Activated CD4-positive, alpha-beta T cell treated with anti-CD3 and anti-CD28 coated beads, Interleukin-2, amount 50 U/mL, for 48 hours (primary cell): ENCODE measurements at regions not wholly inside any gene's neighbourhood (a gene's known extent, or its start where the extent isn't known, plus 50 kb on each side); places are given as distances from the start of the nearest gene placed in this dataset.

Source experiments
- DNase-seq, 2 experiments: peaks; one replicate each; pipeline ENCODE4 v3.0.0-alpha.2; 2020

DNA sequence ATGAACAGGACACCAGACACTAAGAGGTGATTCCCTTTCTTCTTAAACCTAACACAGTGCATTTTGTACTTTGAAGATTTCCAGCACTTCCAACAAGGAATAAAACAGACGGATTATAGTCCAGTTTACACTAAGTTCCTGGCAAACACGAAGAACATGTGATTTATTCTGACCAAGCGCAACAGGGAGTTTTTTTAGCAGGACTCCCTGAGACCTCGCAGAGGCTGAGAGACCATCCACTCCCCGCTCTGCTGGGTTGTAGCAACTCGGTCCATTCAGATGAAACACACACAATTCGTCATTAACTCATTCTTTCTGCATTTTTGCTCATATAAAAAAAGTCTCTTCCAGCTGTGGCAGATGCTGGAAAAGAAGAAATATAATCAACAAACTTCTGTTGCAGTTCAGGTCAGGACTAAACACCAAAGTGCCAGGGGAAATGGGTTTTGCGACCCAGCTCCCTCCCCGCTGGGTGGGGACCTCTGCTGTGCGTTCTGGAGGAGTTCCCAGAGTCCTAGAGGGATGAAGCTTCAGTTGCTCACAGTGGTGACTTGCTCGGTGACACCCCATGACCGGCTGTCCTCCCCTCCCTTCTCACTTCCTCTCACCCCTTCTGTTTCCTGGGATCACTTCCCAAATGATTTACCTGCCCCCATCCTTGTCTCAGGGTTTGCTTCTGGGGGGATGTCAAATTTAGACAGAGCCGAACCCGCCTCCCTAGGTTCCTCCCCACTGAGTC lies 52.5 kb downstream of the KCNF1 start:
- DNase-seq, result no peak

DNA sequence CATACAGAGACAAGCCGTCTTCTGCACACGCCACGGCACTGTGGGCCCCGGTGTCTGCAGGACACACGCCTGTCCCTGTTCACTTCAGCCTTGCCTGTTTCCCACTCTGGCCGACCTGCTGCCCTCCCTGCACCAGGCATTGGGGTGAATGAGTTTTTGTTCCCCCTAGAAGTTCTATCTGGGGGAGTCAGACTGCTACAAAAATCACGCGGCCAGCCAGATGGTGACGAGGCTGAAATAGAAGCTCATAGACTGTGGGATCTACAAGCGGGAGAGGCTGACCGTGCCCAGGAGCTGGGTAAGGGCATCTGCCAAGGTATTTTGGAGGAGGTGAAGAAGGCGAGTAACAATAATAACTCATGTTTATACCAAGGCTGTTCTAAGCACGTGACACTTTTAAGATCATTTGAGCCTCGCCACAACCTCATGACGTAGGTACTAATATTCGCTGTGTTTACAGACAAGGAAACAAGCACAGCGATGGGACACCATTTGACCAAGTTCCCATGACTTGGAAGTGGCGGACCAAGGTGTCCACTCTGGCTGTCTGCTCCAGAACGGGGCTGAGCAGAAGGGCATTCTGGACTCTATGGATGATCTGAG lies 53.6 kb downstream of the KCNF1 start:
- no peak for DNase-seq

DNA sequence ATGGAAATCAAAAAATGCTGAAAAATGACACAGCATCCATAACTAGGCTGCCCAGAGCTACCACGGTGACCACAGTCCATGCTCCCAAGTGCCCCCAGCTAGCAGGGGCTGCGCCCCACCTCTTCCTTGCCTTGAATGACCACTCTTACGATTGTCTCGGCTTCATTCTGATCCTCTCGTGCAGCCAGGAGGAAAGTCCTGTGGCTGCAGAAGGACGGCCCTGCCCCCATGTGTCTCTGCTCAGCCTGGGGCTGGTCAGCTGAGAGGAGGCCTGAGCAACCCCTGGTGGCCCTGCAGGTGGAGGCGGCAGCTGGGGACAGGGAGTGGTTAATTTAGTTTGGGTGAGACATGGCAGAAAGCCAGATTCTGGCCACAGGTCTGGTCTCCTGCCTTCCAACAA lies 54.3 kb downstream of the KCNF1 start:
- no peak for DNase-seq

DNA sequence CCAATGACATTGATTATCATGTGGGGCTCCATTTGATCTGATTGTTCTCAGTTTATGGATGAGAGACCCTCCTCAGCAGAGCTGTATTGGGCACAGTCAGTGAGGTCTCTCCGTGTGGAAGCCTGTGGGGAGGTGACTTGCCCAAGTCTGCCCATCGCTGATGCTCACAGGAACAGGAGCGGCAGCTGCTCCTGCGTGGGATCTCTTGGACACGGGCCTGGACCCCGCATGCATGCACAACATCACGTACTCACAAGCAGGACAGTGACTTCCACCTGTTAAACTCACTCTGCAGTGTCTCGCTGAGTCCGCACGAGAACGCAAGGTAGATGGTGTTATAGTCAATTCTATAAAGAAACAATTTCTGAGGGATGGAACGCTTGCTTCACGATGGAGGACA lies 55.0 kb downstream of the KCNF1 start:
- no peak for DNase-seq

DNA sequence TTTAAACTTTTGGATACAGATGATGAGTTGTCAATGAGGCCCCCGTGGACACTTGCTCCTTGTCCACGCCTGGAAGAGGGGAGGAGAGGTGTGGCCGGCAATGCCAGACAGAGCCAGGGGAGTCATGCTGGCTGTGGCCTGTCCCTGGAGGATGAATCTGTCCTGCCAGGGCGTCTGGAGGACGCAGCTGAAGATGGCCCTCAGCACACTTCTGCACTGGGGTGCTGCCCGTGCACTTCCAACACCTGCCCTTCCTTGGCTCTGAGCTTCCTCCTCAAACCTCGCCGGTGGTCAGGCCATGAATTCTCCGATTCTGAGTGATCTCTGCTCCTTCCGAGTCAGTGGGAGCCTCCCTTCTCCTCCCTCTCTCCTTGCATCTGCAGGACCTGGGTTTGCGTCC lies 56.4 kb downstream of the KCNF1 start:
- no peak for DNase-seq

DNA sequence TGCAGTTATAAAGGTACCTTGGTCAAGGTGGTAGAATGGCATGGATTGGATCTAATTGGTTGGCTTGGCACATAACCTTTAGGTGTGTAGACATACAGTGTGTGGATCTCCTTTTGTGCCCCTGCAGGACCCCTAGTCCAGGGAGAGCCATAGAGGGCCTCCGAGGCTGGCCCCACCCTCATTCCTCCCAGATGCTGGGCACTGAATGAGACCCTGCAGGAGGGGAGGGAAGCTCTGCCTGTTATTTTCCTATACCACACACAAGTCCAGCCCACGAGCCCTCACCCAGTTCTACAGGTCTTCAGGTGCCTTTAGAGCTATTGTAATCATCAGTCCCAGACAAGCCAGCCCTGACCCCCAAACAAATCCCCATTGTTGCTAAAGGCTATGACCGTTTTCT lies 58.9 kb downstream of the KCNF1 start:
- DNase-seq, result no peak

DNA sequence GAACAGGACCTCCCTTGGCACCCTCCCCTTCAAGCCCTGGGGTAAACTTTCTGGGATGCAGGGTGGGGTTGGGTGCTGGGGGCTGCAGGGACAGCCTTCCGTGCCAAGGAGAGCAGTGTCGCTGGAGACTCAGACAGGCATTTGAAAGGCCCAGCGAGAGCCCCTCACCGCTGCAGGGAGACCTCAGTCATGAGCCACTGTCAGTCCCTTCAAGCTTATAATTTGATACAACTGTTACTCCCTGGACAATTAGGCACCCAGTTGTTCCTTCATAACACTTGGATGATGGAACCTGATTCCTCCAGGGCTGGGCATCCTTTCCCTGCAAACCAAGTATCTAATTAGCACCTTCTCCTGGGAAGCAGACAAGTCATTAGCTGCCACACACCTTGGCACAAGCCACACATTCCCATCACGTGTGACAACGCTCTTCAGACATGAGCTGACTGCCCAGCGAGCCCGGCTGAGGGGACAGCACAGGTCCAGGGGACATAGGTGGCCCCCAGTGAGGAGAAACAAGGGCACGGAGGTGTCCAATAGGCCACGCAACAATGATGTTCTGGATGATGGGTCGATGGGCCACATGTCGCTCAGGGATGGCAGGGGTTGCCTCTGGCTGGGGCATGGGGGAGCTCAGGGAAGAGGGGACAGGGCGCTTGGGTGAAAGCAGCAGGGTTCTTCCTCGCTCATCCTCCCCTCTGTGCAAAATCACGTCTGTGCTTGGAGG lies 59.6 kb downstream of the KCNF1 start:
- DNase-seq, result no peak

DNA sequence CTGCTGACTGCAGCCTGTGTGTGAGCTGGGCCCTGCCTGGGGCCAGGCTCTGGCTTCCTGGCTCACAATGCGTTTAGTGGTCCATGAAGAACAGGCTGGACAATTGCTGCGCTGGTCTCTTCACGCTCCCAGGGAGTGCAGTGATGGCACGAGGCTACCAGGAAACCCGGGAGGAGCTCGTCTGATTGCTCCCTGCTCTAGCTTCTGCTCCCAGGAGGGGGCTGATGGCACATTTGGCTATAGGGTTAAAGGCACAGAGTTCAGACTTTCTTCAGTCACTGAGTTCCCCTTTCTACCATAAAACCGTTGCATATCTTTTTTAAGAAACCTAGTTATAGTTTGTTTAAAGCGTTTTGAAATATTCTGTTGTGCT lies 60.1 kb downstream of the KCNF1 start:
- DNase-seq, result no peak

DNA sequence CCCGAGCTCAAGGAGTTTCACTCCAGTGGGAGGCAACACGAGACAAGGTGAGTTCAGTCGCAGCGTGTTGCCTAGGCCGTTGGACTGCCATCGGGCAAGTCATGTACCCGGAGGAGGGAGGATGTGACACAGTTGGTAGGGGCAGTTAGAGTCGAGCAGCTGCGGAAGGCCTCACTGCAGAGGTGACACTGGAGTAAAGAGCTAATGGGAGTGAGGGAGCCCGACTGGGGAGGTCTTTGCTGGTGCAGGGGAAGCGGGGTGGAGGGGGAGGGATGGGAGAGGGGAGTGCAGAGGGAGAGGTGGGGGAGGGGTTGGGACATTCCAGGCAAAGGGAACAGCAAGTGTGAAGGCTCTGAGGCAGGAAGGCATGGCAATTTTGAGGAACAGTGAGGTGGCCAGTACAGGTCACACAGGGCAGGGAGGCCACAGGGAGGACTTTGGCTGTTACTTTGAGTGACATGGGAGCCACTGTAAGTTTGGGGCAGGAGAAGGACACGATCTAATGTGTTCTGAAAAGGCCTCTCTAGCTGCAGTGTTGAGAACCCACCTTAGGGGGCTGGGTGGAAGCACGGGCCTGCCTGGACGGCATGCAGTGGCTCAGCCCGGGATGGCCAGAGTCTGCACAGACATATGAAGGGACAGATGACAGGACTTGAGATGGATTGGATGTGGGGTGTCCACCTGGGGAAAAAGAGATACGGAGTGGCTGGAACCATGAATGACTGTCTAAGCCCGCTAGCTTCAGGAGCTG lies 61.1 kb downstream of the KCNF1 start:
- no peak for DNase-seq

DNA sequence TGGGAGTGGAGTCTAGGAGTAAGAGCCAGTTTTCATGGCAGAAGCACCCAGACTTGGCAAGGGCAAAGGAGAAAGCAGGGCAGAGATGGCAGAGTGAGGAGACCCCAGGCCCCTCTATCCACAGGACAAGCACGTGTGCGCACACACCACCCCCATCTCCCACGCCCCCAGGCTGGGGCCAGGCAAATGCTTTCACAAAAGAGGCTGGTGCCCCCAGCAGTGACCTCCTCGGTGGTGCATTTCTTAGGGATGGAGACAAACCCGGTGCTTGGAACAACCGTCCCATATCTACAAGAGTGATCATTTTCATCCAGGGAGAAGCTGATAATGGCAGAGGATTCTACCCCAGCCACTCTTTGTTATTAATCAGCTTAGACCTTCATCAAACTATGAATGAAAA lies 62.0 kb downstream of the KCNF1 start:
- no peak for DNase-seq

DNA sequence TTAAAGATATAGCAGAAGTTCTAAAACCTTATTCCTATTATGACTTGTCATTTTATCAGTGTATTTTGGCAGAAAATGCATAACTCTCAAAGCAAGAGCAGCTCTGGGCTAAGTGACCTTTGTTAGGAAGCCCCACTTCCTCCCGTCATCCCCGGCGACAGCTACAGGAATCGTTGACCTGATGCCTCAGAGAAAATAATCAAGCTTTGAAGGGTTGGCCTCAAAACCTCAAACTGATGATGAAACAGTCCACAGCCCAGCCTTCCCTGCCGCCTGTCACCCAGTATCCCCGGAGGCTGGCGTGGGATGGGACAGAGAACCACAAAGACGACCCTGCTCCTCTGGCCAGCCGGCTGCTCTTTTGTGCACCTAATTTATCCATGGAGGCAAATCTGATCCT lies 65.3 kb downstream of the KCNF1 start:
- DNase-seq, result no peak

DNA sequence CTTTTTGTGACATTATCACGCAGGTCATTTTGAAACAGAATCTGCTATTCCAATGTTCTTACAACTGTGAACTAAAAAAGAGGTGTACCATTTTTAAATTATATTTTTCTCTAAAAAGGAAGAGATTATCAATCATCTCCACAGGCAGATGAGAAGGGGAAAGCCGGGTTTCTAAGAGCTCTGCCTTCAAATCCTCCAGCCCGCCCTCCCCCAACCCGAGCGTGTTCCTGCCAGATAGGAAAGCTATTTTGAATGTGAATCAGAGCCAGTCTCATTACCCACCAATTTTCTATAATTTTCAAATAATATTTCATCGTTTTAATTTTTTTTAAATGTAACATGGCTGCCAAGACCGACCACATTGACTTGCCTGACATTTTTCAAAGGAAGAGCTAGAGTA lies 65.9 kb downstream of the KCNF1 start:
- no peak for DNase-seq

DNA sequence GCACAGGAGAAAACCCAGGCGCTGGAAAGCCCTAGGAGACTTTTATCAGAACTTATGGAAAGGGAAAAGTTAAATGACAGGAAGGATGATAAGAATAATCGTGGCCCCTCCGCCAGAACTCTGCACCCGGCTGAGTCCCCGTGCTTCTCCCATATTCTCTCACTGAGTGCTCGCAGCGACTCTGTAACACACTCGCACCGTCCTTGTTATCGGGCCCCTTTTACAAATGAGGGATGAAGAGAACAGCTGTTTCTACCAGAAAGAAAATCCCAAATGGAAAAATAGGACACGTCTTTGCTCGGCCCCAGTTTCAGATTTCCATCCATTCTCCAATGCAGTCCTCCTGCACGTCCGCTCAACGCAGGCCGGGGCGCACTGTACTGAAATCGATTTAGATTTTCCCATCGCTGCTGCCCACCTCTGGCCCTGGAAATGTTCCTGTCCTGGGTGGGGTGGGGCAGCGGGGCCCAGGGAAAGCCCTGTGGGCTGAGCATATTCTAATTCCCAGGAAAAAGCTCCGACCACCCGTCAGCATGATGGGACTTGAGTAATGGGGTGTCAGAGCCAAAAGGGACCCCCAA lies 66.4 kb downstream of the KCNF1 start:
- DNase-seq, result no peak

DNA sequence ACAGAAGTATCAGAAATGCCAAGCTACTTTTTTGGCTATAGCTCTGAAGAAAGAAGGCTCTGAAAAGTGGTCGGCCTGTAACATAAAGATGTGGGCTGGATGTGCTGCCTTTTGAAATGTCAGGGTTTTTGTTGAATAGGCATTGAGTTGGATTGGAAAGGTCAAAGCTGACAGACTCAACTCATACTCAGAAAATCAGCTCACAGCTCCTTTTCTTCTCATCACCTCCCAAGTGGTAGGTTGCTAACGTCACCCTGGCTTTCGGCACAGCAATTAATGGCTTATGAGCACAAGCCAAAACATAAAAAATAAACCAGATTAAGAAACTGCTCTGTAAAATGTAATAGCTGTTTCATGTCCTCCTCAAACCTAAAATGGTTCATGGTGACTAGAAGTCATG lies 68.3 kb downstream of the KCNF1 start:
- DNase-seq, result no peak

DNA sequence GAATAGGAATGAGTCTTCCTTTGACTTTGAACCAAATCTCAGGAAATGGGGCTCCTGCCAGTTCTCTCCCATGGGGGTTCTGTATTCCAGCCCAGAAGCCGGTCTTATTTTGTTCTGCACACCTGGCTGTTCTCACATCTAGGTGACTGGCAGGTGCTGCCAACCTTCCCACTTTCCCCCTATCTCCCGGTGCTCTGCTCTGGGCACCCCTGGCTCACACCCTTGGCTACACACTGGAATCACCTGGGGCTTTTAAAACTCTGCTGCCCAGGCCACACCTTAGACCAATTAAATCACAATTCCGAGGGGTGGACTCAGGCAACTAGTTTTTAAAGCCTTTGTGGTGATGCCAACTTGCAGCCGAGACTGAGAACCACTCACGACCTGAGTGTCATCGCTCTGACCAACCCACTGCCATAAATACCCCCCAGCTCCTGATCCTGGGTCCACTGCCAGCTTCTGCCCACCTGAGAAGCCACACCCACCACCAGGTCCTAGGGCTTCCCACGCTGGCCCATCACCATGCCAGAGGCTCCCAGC lies 69.2 kb downstream of the KCNF1 start:
- DNase-seq, result no peak

DNA sequence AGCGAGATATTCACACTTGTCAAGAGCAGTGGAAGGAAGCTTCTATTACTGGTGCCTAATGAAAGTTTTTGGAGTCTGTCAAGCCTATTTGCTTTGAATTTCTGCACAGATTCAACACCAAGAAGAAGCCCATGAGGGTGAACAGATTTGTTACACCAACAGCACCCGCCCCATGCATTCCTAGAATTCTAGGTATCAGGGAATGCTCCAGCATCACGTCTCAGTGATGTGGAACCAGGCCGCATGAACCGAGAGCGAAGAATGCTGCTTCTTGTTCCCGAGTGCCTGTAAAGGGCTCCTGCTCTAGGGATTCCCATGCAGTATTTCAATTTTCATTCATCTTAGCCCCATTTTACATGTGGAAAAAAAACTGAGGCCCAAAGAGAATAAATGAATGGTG lies 69.7 kb downstream of the KCNF1 start:
- no peak for DNase-seq

DNA sequence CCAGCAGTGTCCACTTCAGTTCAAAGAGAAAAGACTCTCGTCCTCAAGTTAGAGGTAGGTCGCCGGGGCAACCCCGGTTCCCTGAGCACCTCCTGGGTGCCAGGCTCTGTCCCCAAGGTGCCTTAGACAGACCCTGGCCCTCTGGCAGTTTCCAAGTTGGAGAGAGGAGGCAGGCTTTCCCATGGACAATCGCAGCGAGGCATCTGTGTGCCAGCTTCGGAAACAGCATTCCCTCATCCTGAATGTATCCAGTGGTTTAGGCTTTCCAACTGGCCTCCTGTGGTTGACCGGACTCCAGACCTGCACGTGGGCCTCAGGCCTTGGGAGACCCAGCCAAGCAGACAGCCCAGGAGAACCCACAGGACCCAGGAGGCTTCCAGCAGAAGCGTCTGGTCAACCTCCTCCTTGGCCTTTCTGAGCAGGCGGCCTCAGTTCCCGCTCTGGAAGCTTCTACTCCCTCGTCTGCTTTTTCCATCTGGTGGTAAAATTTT lies 70.3 kb downstream of the KCNF1 start:
- no peak for DNase-seq

DNA sequence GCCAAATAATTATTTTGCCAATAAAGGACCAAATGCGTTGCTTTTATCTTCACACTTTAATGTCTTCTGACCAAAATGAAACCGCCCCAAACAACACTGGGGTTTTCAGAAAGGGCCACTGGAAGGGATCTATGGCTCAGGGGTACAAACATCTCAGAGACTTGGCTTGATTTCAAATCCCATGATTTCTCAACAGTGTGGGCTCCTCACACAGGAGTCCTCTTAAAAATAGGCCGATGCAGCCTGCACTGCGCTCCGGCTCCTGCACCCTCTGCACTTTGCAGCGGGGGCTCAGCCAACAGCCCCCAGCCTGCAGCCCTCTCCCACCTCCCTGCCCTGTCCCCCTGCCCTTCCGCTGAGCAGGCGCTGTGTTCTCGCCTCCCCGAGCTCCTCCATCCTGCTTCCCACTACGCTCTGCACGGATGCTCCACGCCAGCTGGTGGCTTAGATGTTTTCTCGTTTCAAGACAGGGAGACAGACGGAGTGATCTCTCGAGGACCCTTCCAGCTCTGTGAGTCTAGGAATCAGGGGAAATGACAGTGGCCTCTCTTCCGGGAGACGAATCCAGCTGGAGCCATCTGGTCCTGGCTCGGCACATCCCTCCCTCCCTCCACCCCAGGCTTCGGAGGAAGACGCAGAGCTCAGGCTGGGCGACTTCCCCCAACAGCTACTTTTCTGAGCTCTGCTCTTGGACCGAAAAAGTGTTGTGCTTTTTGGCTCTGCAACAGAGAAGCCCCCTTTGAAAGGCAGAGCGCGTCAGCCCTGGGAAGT lies 71.4 kb downstream of the KCNF1 start:
- DNase-seq, result no peak

DNA sequence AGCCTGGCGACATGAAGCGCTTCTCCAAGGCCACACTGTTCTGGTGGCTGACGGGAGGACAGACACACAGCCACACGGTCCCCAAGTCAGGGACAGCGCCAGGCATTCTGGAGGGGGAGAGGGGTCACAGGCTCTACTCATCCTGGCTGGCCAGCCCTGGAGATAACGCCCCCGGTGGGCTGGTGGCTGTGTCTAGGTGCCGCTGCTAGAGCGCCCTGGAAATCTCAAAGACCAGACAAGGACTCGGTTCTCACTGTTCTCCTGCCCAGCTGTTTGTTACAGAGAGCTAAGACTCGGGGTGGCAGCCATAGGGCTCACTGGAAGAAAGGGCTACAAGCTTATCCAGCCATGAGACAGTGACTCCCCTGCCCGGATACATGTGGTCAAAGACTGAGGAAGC lies 72.0 kb downstream of the KCNF1 start:
- no peak for DNase-seq

DNA sequence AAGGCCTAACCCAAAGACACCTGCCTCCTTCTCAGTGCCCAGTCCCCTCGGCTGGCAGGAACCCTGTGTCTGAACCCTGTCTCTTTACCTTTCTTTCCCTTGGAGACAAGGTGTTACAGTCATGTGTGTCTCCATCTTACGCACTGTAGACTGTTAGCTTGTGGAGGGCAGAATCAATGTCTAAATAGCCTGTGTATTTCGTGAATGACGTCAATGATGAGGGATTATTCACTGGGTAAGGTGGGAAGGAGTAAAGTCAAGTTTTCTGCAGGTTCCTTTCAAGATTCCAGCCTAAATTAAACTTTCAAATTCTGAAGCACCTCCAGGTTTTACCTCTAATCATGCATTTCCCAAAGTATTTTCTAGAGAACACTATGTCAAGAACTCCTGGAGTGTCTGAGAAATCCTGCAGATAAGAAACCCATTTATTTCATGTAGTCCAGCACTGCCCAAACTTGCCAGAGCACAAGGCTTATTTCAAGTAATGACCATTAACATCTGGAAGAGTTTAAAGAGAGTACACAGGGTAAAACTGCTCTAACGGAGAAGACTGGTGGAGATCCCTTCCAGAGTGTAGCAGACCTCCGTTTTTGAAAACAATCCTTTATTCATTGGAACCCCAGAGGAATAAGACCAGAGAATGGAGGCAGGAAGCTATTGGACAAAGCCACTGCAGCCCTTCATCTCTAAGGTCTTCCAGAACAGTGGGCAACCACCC lies 72.8 kb downstream of the KCNF1 start:
- no peak for DNase-seq

DNA sequence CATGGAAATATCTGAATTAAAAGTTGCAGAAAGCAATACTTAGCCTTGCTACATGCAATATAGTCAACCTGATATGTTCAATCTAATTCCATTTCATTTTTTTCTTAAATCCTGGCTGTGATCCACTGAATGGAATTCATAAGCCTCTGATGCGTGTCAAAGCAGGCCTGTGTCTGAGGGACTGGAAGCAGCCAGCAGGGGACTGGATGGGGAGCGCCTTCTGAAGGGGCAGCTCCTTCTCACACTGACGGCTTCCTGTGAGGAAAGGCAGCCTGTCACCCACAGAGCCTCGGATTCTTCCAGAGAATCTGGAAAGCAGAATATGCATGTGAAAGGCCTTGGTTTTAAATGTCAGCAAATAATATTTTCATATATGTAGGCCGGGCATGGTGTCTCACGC lies 73.5 kb downstream of the KCNF1 start:
- no peak for DNase-seq
